ENCODE measurements at regions not wholly inside any gene's neighbourhood (a gene's known extent, or its start where the extent isn't known, plus 50 kb on each side); places are given as distances from the start of the nearest gene placed in this dataset.
A peak's percentile ranks its signal among the peaks of the same experiment; 100 is the strongest.

DNA sequence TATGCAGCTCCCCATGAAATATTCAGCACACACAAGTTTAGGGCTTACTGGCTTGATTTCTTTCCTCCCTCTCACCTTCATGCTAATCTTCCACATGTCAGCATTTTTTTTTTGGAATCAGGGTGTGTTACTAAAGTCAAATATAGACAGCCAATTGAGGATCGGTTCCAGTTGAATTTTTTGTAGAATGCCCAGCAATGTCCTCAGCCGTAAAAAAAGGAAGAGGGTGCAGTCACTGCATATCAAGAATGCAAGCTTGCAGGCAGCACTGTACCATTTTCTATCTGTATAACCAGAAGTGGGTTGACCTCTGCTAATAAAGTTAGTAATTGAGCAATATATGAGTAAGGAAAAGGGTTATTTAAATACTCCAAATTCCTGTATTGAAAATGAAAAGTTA, 51.4 kb upstream of the CHMP2B start:
- no peak for DNase-seq

DNA sequence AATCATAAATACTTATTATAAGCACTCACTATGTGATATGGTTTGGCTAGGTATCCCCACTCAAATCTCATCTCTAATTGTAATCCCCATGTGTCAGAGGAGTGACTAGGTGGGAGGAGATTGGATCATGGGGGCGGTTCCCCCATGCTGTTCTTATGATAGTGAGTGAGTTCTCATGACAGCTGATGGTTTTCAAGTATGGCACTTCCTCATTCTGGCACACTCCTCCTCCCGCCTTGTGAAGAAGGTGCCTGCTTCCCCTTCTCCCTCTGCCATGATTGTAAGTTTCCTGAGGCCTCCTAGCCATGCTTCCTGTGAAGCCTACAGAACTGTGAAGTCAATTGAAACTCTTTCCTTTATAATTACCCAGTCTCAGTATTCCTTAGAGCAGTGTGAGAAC, 53.3 kb upstream of the CHMP2B start:
- DNase-seq: no peak

DNA sequence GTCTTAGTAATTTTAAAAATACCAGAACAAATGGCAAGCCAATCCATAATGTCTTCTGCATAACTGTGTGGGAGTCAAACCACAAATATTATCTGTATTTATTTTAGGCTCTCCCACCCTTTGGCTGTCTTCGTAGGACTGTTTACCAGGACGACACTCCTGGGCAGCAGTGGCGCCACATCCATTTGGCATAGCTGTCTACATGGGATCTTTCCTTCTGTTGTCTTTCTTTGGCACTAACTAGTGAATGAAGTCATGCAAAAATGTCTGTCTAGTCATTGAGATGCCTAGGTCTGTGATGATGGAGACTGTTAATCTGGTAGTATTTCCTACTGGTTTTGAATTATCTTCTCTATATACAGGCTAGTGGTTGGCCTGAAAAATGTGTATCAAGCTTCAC, 54.0 kb upstream of the CHMP2B start:
- no peak for DNase-seq

DNA sequence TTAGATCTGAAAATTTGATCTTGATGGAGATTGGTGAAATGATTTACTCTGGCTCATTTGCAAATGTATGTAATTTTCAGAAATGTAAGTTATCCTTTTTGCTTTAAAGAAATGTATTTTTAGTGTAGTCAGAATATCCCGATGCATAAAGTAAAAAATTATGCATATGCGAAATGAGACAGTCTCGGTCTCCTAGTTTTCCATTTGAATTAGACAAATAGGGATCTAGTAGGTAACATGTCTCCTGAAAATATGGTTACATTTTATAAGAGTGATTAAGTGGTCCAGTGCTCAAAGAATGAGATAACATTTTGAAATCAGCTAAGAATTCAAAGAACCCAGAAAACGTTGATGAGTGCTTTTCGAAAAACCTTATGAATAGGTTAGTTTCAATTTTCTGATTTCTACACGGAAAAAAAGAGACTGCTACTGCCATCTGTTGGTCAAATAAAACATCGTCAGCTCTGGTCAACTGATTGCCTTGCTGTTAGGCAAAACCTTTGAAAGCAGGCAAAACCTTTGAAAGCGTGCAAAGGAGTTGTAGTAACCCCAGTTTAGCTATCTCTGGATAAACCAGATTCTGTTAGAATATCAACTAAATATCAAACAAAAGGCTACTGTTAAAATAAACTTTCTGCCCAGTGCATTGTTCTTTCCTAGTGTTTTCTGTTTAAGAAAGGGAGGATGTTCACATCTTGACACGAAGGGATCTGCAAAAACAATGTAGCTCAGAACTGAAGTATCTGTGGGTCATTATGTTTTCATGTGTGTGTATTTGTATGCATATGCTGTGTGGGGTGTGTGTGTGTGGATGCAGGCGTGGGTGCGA, 59.3 kb upstream of the CHMP2B start:
- DNase-seq: peak; percentile 18

DNA sequence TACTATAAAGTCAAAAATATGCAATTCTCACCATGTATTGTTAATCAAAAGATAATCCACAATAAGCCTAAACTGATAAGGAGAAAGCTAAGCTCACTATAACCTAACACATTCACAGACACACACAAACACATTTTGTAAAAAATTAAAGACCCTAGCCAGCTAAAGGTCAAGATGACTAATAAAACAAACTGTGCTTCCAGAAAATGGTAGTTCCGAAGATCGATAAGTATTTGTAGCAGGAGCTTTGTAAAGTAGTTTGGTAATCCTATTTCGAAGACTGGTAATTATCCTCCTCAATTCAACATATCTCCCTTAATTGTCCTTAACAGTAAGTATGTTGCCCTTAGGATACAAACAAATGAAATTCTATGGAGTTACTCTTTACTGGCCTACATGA, 62.9 kb upstream of the CHMP2B start:
- DNase-seq: no peak

DNA sequence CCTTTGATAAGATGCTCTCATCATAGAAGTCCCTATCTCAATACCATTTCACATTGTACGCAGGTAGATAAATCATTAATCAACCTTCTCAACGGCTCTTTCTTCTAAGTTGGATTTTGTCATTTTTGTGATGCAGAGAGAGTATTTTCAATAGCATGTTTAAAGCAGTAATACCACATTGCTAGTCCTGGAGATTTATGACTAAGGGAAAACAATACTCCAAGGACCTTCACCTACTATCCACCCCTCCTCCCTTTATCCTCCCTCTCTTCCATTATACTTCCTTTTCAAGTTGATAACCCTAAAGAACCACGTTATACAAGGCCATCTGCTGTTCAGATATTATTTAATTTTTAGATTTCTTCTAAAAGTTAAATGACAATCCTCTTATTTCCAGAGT, 65.3 kb upstream of the CHMP2B start:
- no peak for DNase-seq

DNA sequence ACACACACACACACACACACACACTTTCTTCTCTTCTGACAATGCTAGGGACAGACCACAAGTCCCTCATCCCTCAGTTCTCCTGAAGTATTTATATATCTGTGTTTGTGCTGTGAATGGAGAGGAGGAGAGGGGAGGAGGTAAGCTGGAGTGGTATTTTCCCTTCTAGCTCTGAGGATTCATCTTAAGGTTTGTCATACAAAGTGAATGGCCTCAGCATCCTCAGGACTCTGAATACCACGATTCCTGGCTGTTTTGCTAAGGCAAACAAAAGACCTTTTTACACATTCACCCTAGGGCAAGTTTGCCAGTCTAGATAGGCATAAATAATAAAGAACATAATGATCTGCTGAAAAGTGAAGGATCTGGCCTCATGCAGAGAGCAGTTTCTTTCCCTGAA, 65.7 kb upstream of the CHMP2B start:
- DNase-seq: no peak

DNA sequence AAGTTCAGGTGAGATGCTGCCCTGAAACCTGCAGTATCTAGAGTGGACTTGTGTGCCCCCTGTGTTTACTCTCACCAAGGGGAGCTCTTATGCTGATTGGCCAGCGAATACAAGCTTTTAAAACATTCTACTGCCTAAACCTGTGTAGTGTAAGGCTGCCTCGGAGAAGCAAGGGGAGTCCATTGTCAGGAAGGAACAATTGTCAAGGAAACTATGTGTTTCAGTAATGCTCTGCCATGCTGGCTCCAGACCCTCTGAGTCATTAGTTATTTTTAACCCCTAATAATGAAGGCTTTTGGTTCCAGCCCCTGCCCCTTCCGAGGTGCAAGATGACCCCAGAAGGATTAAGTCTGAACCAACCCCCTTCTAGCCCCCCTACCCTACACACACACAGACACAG, 66.1 kb upstream of the CHMP2B start:
- DNase-seq: no peak

DNA sequence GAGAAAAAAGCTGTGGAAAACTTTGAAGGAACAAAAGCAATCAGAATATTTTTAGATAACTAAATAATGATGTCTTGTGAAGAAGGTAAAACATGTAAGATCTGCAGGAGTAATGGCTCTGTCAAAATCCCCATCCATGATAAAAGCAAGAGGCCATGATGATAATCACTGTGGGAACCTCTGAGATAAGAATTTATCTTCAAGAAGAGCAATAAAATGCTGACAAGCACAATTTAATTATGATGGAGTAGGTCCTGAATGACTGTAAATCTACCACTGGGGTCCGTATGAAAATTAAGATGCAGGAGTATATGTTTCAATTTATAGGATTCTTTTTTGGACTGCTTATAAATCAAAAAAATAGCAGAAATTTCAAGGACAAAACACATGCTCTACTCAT, 68.3 kb upstream of the CHMP2B start:
- DNase-seq: no peak

DNA sequence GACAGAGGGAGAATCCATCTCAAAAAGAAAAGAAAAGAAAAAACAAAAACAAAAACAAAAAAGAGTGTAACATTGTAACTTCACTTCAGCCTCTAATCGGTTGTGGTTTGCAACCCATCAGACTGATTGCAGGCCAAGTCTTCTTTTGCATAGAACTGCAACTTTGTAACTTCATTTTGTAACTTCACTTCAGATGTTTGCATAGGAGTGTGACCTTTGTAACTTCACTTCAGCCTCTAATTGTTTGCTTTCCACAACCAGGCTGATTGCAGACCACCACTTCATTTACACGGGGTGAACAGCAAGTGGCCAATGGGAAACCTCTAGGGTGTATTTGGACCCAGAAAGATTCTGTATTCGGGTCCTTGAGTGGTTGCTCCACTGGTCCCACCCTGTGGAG, 79.1 kb upstream of the CHMP2B start:
- no peak for DNase-seq

DNA sequence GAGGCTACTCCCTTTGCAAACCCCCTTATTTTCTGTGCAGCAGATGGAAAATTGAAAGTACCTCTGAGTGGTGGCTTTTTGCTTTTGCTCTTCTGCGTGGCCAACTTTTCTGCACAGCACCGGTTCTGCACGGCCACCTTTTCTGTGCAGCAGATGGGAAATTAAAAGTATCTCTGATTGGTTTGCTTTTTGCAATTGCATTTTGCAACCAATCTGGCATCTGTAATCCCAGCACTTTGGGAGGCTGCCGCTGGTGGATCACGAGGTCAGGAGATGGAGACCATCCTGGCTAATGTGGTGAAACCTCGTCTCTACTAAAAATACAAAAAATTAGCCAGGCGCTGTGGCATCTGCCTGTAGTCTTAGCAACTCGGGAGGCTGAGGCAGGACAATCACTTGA, 79.5 kb upstream of the CHMP2B start:
- no peak for DNase-seq

DNA sequence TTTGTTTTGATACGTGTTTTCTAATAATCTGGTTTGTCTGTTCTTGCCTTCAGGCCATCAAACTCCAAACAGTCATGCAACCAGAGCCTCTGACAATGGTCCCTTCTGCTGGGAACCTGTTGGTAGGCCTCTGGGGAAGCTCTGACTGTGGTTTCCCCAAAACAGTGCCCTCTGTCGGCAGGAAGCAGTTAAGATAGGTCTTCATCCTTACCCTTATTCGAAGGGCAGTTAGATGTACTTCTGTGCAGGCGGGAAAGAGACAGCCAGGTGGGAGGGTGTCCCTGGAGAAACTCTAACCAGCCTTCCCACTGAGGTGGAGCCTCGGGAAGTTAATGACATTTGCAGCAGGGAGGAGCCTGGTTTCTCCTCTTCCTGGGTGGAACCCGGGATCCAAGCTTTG, 81.6 kb upstream of the CHMP2B start:
- no peak for DNase-seq

DNA sequence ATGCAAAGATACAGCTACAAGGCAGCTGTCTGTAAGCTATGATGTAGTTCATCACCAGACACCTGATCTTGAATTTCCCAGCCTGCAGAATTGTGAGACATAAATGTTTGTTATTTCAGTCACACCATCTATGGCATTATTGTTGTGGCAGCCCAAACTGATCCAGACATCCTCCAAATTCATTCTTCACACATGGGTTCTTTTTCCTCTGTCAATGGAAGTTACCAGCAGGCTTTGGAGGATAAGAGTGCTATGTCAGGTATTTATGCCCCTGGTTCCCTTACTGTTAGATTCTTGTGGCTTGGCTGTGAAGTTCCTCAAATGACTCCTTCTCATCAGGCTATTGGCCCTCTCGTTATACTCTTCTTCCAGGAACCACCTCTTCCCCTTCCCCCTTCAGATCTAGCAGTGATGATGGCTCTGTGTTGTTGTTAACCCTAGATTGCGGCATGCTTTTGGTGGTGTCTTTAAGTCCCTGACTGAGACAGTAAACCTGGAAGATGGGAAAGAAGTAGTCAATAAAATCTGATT, 91.0 kb upstream of the CHMP2B start:
- DNase-seq: no peak

DNA sequence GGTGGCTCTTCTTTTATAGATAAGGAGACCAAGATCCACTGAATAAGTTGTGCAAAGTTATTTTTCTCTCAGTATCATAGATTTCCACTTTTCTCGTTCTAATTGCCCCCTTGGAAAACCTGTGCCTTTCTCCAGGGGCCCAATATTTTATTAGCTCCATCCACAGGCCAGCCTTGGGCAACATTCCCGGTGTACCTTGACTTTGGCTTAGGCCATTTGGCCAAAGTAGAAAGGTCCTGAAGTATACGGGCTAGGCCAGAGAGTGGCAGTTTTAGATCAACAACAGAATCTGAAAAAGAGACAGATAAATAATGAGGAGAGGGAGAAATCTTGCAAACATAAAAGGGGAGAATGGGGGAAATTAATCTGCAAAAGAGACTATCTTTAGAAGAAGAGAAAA, 91.7 kb upstream of the CHMP2B start:
- DNase-seq: no peak

DNA sequence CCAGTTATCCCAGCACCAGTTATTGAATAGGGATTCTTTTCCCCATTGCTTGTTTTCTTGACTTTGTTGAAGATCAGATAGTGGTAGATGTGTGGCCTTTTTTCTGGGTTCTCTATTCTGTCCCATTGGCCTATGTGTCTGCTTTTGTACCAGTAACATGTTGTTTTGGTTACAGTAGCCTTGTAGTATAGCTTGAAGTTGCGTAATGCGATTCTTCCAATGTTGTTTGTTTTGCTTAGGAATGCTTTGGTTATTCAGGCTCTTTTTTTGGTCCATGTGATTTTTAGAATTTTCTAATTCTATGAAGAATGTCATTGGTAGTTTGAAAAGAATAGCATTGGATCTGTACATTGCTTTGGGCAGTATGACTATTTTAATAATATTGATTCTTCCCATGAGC, 94.3 kb upstream of the CHMP2B start:
- no peak for DNase-seq

DNA sequence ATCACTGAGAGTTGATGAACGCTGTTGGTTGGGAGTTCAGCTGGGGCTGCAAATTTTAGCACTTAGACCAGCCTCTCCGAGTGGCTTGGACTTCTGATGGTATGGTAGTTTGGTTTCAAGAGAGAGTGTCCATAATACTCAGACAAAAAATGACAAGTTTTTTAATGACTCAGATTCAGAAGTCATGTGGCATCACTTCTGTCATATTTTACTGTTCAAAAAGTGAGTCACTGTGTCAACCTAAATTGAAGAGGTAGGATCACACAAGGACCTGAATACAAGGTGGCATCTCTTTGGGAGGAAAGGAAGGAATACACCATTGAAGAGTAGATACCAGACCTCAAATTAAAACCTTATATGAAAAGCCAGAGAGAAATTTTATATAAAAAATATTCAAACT, 99.1 kb upstream of the CHMP2B start:
- DNase-seq: no peak

DNA sequence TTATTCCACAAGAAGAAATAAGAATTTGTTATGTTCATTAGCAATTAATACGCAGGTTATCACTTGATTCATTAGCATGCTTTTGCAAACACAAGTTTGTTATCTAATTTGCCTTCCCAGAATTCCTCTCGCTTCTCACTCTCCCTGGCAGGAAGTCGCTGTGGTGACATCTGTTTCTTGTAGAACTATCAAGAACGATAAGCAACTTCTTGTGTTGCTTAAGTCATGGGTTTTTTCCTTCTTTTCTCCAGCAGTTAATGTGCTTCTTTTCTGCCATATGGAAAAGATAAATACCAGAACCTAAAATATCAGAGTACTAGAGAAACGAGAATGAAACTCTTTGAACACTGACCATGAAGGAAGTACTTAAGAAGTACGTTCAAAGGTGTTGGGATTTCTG, 99.8 kb upstream of the CHMP2B start:
- no peak for DNase-seq

DNA sequence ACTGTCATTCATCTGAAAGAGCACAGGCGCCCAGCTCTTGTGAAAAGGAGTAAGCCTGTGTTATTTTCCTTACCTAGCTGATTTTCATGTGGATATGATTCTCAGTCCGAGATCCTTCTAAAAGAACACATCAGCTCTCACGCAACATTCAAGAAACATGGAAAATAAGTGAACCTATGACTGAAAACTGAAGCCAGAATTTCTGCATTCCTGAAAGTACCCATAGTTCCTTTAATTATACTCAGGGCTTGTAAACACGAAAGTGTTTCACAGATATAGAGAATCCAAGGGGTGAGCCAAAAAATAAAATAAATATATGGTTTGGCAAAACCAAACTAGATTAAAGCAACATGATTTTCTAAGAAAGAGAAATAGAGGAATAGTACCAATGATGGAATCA, 100.8 kb upstream of the CHMP2B start:
- no peak for DNase-seq

DNA sequence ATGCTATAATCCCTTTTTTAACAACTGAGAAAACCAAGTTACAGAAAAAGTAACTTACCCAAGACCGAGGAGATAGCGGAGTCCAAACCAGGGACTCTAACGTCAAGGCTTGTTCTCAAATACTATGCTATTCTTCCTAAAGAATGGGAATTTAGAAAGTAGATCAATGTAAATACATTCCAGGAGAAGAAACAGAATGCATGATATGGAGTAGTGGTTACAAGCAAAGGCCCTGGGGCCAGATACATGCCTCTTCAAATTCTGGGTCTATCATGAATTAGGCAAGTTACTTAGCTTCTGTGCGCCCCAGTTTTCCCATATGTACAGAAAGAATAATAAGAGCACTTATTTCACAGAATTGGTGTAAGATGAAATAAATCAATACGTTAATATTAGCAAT, 102.0 kb upstream of the CHMP2B start:
- no peak for DNase-seq

DNA sequence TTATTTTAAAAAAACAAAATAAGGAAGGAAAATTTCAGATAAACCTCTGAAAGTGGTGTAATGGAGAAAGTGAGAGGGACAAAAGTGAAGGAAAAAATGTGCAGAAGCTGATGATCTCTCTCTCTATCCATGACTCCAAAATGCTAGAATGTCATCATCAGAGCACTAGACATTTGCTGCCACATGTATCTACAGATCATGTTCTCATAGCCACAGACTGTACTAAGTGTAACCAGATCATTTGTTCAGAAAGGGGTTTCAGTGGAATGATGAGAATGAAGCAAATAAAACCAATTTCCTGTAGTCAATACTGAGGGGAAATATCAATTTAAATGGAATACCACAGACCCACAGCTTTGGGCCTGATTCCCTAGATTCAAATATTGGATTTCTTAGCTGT, 104.3 kb upstream of the CHMP2B start:
- no peak for DNase-seq

DNA sequence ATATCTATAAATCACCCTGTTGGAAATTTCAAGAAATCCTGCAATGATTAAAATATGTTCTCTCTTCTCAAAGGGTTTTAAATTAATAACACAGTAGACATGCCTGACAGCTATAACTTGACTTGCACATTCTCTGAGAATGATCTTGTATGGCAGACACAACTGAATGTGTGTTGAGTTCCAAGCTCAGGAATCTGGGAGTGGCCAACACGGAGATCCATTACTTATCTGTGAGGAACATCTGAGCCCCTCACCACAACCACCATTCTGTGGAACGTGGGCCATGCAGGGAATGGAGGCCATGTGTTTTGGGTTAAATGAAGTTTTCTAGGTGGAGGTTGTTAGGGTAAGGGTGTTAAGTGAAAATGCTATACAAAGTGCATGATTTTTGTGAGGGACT, 105.3 kb upstream of the CHMP2B start:
- no peak for DNase-seq

DNA sequence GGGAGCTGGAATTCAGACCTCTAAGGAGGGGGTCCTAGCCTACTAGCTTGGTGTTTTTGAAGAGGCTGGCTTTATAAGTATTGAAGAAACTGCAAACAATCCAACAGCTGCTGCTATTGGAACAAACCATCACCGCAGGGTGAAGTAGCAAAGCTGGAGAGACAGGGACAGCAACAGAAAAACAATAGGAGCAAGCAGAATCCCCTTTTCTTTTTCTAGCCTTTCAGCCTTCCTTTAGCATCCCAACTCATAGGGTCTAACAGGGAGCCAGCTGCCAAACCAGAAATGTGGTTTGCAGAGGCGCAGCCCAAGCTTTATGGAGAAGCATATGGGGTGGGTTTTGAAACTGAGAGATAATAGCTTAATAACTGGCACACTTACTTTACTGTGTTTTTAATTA, 106.2 kb upstream of the CHMP2B start:
- DNase-seq: no peak

DNA sequence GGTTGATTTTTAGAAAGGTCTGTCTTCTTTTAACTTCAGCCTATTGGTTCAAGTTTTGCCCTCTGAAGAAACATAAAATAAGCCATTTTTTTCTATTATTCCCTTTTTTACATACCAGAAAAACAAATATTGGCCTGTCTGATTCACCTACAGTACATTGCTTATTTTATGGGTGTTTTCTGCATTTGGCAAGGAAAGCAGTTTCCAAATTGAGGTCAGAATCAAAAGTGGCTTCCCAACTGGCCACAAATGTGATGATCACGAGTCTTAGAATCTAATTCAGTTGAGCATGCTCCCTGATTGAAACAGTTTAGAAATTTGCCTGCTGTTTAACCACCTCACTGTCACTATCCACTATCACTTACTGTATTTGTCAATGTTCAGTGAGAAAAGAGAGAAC, 106.9 kb upstream of the CHMP2B start:
- DNase-seq: no peak

DNA sequence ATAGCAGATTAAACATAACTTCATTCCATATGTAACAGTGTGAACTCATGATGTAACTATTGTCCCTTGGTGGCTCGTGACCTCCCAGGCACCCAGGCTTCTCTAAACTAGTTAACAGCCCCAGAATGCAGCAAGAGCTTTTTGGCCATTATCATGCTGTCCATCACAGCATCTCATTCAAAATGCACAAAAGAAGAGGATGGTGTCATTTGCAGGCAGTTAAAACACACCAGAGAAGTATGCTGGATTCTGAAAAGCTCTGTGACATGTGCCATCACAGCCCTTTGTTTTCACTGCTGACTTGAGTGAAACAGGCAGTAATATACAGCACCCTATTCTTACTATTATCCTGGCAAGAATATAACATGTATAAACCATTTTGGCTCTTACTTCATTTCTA, 117.6 kb upstream of the CHMP2B start:
- no peak for DNase-seq

Data from CD4-positive, alpha-beta T cell treated with Interleukin-17A for 4 hours (primary cell).